ENCODE measurements at regions not wholly inside any gene's neighbourhood (a gene's known extent, or its start where the extent isn't known, plus 50 kb on each side); places are given as distances from the start of the nearest gene placed in this dataset.

DNA sequence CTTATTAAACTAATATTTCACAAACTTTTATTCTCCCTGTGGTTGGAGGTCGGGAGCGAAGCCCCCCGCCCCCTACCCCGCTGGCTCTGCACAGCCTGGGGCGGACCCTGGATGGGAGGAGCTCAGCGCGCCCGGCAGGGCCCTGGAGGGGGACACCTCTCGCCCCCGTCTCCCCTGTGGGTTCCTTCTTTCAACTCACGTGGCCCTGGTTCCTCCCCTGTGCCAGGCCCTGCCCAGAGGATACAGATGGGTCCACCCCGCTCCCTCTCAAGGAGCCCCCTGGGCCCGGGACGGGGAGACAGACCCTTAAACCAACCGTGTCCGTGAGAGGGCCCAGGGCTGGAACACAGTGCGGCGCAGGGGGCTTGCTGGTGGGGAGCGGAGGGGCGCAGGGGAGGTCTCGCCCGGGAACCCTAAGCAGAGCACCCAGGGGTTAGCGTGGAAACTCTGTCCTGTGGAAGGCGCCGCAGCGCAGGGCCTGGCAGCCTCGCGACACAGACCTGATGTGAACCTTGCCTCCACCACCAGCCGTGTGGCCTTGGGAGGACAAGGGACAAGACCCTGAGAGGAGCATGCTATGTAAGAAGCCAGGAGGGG, 103.7 kb upstream of the MVB12B start:
- no peak for DNase-seq (ENCODE audit: low read depth)

DNA sequence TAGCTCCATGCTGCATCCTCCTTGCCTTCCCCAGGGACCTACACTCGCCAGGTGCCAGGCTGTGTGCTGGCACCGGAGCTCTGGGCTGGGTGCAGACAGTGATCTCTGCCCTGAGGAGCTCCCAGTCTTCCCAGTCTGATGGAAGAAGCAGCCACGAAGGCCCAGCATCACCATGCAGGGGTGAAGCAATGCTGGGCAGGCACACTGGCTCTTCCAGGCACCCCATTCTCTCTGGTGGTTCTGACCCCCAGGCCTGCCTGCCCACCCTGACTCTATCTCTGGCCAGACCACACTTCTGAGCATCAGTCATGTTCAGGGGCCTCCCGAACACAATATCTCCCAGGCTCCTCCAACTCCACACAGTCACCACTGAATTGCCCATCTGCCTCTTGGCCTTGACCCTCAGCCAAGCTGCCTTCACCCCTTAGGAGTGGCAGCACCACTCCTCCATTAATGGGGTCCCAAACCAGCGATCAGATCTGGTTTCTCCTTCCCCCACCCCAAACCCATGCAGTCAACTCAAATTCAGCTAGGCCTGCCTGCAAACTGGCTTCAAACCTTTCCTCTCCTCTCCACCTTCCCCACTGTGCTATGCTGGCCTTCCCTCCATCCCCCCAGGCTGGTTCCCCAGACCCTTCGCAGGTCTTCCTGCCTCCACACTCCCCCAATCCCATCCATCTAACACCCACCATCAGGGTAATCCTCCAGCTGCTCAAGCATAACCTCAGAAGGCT, 102.7 kb upstream of the MVB12B start:
- no peak for DNase-seq (ENCODE audit: low read depth)

DNA sequence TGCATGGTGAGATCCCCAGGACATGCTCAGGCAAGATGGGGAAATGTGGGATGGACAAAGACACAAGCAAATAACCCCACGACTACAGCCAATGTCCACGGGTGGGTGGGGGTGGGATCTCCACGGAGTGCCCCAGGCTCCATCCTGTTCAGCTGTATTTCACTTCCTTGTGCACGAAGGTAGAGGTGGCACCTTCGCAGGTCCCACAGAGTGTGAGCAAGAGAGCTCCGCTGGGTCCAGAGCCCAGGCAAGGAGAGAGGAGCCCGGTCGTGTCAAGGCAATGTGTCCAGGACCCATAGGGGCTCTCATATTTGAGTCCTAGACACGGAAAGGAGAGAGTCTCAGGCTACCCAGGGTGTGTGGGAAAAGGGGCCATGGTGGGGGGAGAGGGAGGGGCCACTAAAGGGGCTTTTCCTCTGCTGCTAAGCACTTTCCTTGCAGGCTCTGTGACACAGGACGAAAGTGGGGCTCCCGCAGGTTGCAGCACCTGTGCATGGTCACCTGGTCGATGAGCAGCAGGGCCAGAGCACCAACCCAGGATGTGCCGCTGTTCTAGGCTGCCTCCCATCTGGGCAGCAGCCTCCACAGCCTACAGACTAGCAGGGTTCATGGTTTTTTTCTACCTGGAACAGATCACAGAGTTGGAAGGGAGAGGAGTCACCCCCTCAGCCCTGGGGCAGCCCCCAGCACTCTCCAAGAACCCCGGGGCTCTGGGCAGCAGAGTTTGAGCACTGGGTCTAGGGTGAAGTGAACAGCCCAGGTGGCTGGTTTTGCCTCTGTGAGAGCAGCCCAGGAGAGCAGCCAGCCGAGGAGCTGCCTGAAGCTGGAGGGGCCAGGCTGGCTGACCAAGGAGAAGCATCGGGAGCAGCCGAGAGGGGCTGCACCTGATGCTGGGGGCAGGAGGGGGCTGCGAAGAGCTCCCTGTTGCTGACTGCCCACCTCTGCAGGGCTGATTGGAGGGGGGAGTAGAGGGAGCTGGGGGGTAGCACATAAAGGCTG, 100.7 kb upstream of the MVB12B start:
- no peak for DNase-seq (ENCODE audit: low read depth)

DNA sequence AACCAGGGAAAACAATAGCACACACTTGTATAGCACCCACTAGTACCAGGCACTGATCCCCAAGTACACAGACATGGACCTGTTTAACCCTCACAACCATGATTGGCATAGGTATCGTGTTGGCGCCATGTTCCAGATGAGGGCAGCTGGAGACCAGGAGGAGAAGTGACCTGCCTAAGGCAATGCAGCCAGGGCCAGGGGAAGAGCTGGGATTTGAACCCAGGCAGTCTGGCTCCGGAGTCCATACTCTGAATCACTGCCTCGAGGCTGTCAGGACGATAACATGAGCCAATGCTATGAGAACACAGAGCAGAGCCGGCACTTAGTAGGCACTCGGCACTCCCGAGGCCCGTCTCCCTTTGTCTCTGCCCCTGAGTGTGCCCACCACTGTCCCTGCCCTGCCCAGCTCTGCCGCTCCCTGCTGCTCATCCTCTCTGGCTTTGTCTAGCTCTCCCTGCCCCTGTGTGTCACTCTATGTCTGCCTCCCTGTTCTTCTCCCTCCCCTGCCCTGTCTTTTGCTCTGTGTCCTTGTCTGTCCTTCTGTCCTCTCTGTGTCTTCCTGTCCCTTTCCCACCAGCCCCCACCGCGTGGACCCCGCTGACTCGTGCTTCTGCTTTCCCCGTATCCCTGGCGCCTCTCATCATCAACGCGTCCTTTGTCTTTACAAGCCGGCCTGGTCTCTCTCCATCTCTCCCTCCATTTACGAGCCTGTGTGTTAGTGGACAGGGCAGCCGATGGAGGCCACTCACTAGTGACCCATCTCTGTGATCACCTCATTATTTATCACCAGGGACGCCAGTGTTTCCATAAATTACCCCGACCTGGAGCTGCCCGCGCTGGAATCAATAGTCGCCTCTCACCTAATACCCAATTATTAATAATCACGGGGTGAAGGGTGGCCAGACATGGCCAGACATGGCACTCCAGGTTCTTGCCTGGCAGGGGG, 99.4 kb upstream of the MVB12B start:
- no peak for DNase-seq (ENCODE audit: low read depth)

DNA sequence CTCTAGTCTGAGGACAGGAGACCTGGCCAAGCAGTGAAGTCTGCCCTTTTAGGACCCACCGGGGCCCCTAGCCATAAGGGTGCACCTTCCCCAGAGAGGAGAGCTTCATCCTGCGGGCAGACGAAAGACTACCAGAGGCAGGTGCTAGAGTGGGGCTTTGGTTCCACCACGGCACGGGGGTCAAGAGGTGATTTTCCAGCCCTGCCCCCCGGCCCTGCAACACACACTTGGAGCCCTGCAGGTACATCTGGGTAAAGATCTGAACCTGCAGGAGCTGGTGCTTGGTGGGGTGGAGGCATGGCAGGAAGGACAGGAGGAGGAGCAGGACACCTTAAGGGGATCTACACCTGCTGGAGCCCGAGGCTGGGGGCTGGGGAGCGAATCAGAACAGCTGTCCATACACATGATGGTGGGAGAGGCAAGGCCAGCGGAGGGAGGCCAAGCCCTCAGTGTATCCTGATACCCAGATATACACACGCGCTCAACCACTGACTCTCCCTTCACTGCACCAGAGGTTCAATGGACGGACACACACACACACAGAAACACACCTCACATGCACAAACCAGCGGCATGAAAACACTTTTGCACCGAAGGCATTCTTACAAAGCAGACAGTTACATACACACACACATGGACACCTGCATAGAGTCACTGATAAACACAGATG, 98.4 kb upstream of the MVB12B start:
- no peak for DNase-seq (ENCODE audit: low read depth)

DNA sequence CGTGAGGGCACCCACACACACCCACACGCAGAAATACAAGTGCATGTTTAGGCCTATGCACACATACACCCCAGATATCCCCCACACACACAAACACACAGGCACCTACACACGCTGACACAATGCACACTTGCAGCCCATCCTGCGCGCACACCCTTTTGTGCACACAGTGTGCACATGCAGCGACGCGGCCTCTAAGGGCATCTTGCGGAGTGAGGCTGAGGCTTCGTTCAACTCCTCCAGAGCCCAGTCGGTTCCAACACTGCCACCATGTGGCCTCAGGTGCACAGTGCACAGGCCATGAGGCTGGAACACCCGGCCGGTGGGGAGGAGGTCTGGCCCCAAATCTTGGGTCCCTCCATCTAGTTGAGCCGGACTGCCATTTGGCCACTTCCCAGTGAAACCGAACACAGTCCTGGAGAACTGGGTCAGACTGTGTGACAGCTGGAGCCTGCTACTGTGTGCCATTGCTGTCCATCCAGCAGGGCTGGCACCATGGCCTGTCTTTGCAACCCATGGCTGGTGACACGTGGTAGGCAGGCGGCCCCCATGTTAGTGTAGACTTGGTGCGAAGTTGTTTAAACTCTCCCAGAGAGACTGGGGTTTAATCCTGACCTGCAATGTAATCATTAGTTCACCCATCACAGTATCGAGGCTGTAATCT, 97.7 kb upstream of the MVB12B start:
- DNase-seq (ENCODE audit: low read depth): peak; percentile 14

DNA sequence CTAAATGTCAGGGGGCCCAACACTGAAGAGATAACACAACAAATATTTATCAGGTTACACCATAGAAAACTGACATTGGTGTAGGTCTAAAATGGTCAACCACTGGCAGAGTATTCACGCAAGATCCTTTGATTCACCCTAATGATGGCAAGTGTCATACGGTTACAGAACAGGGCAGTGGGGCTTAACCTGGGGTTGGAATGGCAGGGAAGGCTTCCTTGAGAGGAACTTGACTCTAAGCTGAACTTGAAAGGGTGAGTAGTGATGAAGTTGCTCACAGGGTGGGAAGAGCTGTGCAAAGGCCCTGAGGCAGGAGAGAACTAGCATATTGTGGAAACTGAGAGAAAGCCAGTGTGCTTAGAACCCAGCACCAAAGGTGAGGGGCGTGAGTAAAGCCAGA, 97.1 kb upstream of the MVB12B start:
- no peak for DNase-seq (ENCODE audit: low read depth)

DNA sequence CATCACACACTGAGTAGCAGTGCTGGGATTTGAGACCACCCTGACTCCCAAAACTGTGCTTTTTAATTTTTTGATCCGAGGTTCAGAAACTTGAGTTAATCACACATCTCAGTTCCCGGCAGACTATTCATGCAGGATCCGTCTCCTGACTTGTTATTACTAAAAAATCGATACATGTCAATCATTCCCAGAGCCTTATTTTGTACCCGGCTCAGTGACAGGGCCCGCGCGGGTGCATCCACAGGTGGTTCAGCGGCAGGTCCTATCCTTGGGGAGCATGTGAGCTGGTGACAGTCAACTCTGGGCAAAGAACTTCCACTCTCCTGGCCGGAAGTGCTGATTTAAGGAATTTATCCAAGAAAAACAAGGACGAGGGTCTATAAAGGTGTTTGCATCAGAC, 95.9 kb upstream of the MVB12B start:
- DNase-seq (ENCODE audit: low read depth): no peak

DNA sequence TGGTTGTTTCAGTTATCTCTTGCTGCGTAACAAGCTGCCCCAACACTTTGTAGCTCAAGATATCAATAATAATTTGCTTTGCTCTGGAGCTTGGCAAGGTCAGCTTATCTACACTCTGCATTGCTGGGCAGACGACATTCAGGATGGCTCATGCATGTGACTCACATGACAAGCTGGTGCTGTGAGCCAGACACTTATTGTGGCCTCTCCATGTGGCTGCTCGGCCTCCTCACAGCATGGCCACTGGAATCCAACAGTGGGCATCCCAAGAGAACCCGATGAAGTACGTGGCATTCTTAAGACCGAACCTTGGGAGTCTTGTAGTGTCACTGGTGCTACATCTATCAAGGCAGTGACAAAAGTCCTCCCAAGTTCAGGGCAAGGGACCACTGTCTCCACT, 94.2 kb upstream of the MVB12B start:
- DNase-seq (ENCODE audit: low read depth): no peak

DNA sequence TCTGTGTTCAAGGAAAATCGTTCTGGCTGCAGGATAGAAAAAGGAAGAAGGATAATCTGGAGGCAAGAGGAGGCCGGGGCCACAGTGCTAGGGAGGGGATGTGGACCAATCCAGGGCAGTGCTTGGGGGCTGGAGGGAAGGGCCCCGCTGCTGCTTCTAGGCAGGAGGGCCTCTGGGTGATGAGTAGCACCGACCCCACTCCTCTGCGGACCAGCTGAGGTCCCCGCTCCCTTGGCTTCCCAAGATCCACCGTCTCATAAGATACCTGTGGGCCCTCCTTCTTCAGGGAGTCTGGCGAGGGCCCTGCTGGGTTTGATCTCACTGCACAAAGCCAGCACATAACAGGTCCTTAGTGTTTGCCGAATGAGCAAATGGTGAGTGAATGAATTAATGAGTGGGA, 93.5 kb upstream of the MVB12B start:
- no peak for DNase-seq (ENCODE audit: low read depth)

DNA sequence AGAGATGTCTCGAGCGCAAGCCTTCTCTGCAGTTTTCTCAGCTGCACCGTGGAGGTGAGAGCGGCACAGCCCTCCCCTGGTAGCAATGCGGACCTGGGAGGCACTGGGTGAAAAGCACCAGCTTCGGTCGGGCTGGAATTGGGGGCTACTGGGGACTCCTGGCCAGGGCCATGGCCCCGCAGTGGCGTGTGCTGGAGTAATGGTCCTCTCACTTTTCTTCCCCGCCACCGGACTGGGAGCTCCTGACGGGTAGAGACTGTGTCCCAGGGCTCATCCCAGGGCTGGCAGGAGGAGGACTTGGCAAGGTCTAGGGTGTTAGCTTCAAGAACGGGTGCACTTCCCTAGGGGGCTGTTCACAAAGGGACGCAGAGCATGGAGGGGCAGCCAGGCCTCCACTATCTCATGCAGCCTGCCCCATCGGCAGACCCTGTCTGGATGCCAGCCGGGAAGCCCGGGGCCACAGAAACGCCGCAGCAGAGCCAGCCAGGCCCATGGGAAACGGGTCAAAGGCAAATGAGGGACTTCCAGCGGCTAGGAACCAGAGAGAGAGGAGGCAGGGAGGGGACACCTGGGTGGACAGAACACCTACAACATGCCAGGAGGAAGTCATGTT, 92.6 kb upstream of the MVB12B start:
- no peak for DNase-seq (ENCODE audit: low read depth)

DNA sequence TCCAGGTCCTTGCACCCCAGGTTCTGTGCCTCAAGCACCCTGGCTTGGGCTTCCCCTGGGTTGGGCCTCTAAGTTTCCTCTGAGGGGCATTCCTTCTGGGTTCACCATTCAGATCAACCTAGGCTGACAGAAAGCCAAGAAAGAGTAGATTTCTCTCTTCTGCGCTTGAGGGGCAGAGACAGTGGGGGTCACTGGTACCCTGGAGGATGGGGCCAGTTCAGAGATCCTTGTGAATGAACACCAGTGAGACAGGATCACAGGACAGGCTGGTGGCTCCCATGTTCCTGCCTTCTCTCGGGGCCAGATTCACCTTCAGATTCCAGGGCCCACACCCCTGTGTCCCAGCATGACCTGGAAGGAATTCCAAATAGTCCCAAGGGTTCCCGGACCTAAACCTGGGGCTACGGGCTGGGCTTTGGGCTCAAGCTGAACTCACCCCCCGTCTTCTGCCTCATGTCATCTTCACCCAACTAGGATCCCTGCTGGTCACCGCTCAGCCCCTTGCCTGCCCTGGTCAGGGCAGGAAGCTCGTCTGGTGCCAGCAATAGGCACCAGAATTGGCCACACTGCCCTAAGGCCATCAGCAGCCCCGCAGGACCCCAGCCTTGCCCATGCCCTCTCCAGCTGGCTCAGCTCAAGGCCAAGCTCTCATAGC, 91.8 kb upstream of the MVB12B start:
- no peak for DNase-seq (ENCODE audit: low read depth)

DNA sequence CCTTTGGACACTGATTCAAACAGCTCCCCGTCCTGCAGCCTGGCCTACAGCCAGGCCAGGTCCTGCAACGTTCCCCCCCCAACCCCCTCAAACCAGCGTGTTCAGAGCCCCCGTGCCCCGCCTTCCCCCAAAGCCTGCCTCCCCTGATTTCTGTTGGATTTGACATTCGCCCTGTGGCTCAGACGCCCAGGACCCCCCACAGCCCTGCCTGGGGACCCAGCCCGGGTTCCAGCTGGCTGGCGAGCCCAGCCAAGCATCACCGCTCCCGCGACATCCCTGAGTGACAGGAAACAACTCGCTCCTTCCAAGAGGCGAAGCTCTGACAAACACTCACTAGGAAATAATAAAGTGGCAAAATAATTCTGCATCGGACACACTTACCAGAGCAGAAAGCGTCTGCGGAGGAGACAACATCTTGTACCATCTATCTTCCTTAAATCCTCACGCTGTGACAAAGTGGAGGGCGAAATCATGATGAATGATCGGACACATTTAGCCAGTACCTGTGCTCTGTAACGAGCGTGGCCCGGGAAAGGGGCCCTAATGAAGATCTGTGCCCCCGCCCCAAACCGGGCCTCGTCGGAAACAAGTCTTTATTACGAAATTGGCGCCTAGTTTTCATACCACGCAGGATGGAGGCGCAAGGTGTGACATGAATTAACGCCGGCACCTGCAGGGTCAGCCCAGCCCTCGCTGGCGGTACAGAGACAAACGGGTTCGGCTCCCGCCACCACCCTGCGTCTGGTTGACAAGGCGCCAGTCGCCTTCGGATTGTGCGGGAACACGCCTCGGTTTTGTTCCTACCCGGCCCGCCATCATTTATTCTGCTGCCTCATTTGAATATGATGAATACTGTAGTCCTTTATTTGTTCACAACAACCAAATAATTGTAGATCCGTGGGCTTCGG, 91.0 kb upstream of the MVB12B start:
- DNase-seq (ENCODE audit: low read depth): no peak

DNA sequence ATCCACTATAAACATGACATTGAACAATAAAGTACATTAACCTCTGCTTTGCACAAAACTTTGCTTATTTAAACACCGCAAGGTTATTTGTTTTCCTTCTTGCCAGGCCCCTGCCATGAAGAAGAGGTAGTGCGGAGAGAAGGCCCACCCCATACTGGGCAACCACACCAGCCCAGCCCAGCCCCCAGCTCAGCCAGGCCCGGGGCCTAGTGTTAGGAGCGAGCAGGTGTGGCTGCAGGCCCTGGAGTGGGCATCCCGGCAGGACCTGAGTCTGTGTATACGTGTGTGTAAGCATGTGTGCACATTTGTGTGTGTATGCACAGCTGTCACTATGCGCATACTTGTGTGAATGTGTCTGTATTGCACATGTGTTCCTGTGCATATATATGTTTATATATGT, 90.4 kb upstream of the MVB12B start:
- DNase-seq (ENCODE audit: low read depth): no peak

DNA sequence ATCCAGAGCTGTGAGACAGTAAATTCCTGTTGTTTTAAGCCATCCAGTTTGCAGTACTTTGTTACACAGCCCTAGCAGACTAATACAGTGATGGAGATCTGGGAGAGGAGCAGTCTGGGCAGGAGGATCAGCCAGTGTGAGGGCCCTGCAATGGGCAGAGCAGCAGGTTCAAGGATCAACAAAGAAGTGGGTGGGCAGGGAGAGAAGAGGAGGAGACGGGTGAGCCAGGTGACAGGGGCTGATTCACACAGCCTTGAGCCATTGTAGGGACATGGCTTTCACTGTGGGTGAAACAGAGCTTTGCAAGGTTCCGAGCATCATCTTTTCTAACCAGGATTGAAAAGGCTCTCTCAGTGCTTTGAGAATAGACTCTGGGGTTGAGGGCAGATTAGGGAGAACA, 88.2 kb upstream of the MVB12B start:
- no peak for DNase-seq (ENCODE audit: low read depth)

DNA sequence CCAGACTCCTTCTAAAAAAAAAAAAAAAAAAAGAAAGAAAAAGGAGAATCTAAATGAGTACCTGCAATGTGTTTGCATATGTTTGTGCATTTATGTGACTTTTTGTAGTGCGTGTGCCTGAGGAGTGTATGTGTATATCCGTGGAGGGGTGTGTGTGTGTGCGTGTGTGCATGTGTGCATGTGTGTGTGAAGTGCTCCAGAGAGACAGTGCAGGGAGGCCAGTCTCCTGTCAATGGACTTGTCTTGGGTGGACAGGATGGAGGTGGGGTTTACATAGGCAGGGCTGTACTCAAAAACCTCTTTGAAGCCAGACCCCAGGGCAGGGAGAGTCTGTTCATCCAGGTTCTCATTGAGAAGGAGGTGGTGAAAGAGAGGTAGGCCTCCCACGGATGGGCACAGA, 87.1 kb upstream of the MVB12B start:
- no peak for DNase-seq (ENCODE audit: low read depth)

DNA sequence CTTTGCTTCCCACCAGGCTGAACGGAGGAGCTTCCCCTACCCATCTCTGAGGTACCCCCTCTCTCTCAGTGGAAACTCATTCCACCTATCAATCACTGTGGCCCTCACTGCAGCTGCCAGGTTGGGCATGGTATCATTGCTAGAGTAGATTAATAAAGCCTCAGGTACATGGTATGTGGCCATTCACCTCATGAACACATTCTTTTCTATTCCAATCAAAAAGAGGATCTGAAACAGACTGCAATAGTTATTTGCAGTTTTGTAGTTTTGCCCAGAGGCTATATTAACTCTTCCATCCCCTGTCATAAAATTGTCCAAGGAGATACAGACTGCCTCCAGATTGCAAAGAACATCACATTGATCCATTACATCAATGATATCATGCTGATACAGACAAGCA, 85.8 kb upstream of the MVB12B start:
- no peak for DNase-seq (ENCODE audit: low read depth)

DNA sequence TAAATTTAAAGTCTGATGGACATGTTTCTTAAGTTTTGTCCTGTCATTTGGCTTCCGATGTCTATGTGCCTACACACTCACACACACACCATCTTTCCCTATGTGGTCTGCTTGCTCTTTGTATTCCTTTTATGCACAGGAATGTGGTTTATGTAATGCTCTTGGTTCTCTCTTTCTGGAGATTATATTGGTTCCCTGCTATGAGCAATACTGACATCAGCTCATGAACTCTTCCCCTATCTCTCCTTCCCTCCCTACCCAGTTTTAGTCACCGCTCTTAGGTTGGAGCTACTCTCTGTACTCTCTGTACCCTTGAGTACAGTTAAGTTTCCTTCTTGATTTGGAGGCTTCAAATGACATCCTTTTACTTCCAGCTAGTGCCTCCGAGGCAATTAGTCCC, 77.9 kb upstream of the MVB12B start:
- peak; percentile 67 for DNase-seq (ENCODE audit: low read depth)
